ENCODE measurements at regions not wholly inside any gene's neighbourhood (a gene's known extent, or its start where the extent isn't known, plus 50 kb on each side); places are given as distances from the start of the nearest gene placed in this dataset.

DNA sequence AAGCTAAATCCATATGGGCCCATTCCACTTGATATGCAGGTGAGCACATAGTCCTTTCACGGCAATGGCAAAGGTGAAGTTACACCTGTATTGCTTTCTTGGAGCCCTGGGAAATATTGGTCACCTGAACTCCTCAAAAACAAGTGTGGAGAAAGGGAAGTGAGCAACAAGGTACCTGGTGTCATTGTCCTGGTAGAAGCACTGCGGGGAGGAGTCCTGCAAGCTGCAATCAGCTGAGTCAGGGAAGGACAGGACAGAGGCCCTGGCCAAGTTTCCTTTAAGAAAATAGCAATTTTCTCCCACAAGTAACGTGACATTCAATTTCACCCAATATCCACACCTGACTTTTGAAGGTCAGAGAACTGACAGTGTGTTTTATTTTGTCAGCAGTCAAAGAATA, 389.1 kb downstream of the IRS2 start:
- no peak for DNase-seq (ENCODE audit: low spot score)

DNA sequence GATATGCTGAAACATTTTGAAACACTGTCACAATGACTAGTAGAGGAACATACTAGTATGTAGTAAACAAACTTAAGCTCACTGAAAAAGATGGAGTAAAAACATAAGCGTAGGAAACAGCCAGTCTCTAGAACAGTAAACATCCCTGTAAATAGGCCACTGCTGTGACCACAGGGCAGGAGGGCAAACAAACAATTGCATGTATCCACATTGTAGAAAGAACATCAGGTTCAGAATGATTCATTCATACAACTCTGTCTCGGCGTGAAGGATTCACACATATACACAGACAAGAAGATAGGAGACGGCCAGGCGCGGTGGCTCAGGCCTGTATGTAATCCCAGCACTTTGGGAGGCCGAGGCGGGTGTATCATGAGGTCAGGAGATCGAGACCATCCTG, 390.1 kb downstream of the IRS2 start:
- no peak for DNase-seq (ENCODE audit: low spot score)

DNA sequence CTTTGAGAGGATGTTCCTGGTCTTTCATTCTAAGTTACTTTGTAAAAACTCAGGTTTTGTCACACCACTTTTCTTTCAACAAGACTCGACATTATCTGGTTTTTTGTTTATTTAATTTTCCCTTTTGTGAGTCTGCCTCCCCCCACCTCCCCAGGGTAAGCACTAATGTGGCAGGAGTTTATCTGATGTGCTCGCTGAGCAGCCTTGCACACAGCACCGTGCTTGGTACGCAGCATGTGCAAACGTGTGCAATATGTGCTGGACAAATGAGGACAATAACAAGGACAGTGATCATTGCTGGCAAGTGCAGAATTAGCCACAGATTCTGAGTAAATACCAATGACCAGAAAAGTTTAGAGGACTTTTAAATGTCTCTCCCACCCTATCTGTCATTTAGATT, 391.4 kb downstream of the IRS2 start:
- DNase-seq (ENCODE audit: low spot score): no peak

DNA sequence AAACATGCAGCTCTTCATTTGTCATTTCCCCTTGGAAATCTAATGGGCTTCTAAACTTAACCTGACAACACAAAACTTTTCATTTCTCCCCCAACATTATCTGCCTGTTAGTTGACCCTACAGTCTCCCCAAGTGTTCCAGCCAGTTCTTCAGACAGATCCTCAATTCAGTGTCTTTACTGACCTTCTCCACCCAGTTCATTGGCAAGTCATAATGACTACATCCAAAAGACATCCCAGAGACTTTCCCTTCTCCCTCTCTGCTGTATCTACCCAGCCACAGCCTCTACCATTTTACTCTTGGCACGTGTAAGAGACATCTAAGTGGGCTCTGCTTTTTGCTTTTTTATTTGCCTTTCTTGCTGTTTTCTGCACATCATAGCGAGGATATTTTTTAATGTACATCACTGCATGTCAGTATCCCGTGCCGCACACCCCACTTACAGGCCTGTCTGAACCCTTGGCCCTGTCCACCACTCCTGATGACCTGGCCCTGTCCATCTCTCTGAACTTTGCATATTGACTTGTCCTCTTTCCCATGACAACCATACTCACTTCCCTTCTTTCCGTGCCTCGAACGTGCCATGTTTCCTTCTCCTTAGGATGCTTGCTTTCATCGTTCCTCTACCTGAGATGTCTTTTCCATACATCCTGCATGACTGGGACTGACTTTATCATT, 391.9 kb downstream of the IRS2 start:
- DNase-seq (ENCODE audit: low spot score): no peak

GRCh38 chr13:109393045-109393444, 393.3 kb downstream of the IRS2 start:
- DNase-seq (ENCODE audit: low spot score): no peak

GRCh38 chr13:109390391-109390790, 396.0 kb downstream of the IRS2 start:
- DNase-seq (ENCODE audit: low spot score): no peak

DNA sequence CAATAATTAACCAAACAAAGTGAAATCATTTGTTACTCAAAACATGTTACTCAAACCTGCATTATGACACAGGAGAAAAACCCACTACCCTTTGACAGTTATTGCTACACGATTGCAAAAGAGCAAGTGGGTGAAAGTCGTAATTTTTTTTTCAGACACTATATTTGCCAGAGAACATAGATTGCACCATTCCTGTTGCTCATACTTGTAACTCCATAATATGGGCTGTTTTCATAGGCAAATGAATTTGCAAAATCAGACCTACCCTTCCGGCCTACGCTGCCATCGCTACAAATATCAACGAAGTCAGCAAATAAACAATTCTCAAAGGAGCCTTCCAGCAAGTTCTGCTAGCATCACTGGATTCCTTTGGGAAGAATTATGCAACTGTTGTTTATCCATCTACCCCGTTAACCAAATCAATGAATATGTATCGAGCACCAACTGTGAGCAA, 396.5 kb downstream of the IRS2 start:
- no peak for DNase-seq (ENCODE audit: low spot score)

DNA sequence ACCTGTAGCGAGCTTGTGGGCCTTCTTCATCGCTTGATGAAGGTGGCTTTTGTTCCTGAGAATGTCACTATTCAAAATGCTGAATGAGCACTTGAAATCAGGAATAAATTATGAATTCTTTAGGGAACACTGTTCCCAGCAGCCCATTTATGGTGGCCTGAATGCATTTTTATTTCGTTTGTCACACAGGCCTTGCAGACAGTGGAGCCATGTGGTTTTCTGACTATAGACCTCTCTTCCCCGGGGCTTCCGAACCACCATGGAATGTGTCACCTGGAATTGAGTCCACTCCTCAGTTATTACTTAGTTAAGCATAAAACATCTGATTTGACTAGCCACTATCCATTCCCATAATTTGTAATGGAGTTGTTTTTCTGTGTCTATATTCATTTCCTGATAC, 396.9 kb downstream of the IRS2 start:
- DNase-seq (ENCODE audit: low spot score): no peak

DNA sequence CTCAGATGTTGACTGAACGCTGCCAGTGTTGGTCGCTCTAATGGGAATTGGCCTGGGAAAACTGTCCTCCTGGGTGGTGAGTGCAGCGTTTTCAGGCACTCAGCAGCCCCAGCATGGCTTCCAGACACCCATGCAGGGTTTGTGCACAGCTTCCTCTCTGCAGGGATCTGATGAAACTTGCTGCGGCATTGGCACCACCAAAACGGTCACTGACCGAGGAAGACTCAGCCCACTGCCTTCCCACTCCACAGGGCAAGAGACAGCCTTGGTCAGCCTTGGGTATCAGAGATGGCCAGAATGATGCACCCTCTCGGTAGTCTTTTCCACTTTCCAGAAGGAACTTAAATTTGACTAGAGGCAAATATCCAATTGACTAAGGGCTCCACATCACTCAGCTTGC, 398.9 kb downstream of the IRS2 start:
- DNase-seq (ENCODE audit: low spot score): no peak

GRCh38 chr13:109385242-109385560, 401.2 kb downstream of the IRS2 start:
- no peak for DNase-seq (ENCODE audit: low spot score)

GRCh38 chr13:109384491-109385241, 401.7 kb downstream of the IRS2 start:
- no peak for DNase-seq (ENCODE audit: low spot score)

DNA sequence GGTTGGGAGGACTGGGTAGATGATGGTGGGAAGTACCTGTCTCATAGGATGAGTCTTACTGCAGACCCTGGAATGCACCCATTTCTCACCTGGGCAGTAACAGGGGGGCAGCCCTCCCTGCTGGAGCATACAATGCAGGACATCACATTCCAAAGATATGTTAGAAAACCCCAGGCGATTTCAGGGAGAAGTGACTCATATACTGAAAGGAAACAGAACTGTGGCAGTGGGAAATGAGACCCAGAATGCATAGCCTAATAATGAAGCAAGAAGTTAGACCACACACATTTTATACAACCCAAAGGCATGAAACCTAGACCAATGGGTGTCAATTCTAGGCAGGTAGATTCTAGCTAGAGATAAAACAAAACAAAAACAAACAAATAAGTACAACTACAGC, 402.7 kb downstream of the IRS2 start:
- DNase-seq (ENCODE audit: low spot score): no peak

GRCh38 chr13:109381546-109382180, 404.7 kb downstream of the IRS2 start:
- DNase-seq (ENCODE audit: low spot score): no peak

- no peak for DNase-seq (ENCODE audit: low spot score)
These were observed 405.9 kb downstream of the IRS2 start for GRCh38 chr13:109380457-109380856.

- DNase-seq (ENCODE audit: low spot score): no peak
These were observed 406.5 kb downstream of the IRS2 start for GRCh38 chr13:109379930-109380329.

- DNase-seq (ENCODE audit: low spot score): no peak
These were observed 409.4 kb downstream of the IRS2 start for GRCh38 chr13:109376936-109377335.

- DNase-seq (ENCODE audit: low spot score): no peak
These were observed 411.7 kb downstream of the IRS2 start for GRCh38 chr13:109374609-109375200.

DNA sequence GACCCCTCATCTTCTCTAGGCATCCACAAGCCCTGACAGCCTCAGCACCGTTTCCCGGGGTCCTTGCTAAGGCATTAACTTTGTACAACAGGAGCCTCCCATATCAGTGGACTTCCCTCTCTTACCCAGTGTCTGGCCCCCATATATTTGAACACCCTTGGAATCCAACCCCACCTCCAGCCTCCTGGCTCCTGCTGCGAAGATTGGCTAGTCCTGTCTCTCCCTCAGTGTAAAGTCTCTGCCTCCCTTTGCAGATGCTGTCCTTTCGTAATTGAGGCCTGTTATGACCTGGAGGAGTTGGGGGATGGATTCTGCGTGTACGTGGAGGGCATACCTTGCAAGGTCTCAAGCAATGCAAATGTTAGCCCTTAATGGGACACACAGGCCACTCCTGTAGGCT, 413.7 kb downstream of the IRS2 start:
- DNase-seq (ENCODE audit: low spot score): no peak

DNA sequence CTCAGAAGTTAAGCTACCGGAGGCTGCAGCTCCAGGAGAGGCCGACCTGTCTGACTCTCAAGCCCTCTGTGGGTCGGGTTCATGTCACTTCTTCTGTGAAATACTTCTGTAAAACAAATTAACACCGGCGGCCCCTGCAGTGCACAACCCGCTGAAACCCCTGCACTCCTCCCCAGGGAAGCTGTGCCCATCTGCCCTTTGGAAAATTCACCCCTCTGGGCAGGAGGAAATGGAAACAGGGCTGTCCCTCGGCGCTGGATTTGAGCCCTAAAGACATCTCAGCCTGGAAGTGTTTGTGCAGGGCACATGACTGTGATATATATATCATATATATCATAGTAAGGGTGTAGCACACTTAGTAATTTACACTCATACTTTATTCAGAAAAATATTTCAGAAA, 415.3 kb downstream of the IRS2 start:
- no peak for DNase-seq (ENCODE audit: low spot score)

DNA sequence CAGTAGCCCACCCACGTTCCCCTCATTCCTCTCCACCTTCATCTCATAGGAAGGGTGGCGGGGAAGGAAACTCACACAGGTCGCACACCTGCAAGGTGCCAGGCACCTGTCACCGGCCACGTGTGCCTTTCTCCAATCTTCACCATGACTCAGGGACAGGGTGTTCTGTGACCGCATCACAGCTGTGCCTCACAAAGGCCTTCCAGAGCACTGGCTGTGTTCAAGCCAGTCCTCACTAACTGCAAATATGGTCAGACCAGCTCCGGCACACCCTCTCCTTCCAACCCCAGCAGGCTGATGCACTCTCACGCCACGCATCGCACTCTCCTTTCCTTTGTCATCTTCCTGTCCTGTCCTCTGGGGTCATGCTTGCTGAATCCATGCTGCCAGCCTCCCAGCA, 415.9 kb downstream of the IRS2 start:
- DNase-seq (ENCODE audit: low spot score): no peak

DNA sequence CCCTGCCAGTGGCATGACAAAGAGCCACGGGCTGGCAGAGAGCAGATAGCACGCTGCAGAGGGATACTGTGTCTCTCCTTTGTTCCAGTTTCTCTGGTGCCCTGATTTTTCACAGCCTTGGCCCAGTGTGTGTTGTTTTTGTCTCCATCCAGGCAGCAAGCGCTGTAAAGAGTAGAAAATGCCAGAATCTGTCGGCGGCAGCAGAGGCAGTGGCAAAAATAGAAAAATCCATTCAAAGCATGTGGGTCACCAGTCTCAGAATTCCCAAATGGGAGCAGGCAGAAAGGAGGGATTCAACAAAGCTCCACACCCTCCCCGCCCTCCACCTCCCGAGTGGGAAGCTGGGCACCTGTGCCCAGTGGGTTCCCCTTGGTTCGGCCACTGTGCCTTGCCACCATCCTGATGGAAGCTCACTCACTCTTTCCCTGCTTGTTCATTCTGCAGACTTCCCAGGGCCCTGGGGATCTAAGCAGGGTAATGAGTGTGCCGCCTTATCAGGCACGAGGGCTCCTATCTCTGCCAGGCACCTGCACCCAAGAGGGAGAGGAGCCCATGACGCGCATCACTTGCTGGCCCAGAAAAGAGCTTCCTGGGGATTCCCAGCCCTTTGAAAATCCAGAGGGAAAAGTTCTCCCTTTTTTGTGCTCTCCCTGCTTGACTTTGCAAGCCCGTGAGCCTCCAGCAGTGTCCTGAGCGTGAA, 416.9 kb downstream of the IRS2 start:
- DNase-seq (ENCODE audit: low spot score): no peak

DNA sequence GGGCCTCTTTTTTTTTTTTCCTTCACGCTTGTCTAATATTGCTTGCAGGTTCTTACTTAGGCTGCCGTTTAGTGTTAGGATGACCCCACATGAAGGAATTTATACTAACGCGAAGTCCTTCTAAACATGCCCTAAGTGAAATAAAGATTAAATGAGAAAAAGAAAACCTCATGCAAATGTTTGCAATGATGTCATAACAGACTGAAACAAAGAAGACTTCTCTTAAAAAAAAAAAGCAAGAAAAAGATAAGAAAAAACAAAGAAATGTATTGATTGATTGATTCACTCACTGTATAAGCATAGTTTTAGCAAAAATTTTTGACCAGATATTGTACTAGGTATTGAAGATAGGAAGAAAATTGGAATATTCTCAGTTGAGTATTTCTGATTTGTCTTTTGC, 418.2 kb downstream of the IRS2 start:
- DNase-seq (ENCODE audit: low spot score): no peak

GRCh38 chr13:109366525-109366924, 419.9 kb downstream of the IRS2 start:
- no peak for DNase-seq (ENCODE audit: low spot score)
